Testis (tissue), 2 donors: ENCODE measurements at regions not wholly inside any gene's neighbourhood (a gene's known extent, or its start where the extent isn't known, plus 50 kb on each side); places are given as distances from the start of the nearest gene placed in this dataset.

Experiments used
- DNase-seq: peaks from one replicate; pipeline ENCODE4 v3.0.0-alpha.2; 2019
- H3K27ac ChIP-seq, 2 donors: fragments of 200-600 bp; sonication (generic); one replicate each; pipeline ENCODE4 v1.5.1; 2019
- H3K27me3 ChIP-seq: fragments of 200-600 bp; sonication (generic); one replicate; pipeline ENCODE4 v1.5.1; 2019
- H3K36me3 ChIP-seq: fragments of 200-600 bp; sonication (generic); one replicate; pipeline ENCODE4 v1.5.1; 2017; ENCODE audit warnings: low read depth; ENCODE audit errors: missing control alignments
- H3K4me1 ChIP-seq: fragments of 200-600 bp; sonication (generic); one replicate; pipeline ENCODE4 v1.5.1; 2019
- H3K4me3 ChIP-seq, 2 donors: fragments of 200-600 bp; sonication (generic); one replicate each; pipeline ENCODE4 v1.5.1; 2017 to 2019
- H3K9me3 ChIP-seq: fragments of 200-600 bp; sonication (generic); one replicate; pipeline ENCODE4 v1.5.1; 2017
- CTCF ChIP-seq, 3 experiments: fragments of 450-650 bp in 2 of 3; fragments of 200-600 bp in 1 of 3; sonication (generic) in 1 of 3; IDR thresholded peaks; one replicate each; pipeline ENCODE4 v1.5.1; 2016 to 2019; ENCODE audit warnings: antibody characterized with exemption in 3 of 3, mild to moderate bottlenecking in 2 of 3, moderate library complexity in 1 of 3
- POLR2A ChIP-seq: fragments of 450-650 bp; IDR thresholded peaks from one replicate; pipeline ENCODE4 v1.6.1; 2017; ENCODE audit warnings: antibody characterized with exemption, mild to moderate bottlenecking, moderate library complexity
- WGBS, 2 donors: methylation state at CpG; one replicate each; pipeline ENCODE4 v1.1.5; 2018; 5-methylcytosine and 5-hydroxymethylcytosine counted together
- intact Hi-C: fragments of 100-400 bp; cut with DNase I; formaldehyde crosslinking; loops from one replicate; pipeline ENCODE4 v1.15.1; 2023; ENCODE audit warnings: low total_unique reads

- no peak for DNase-seq
- no peak for TF ChIP-seq CTCF (IDR thresholded peaks at IDR 0.05)
- no peak for TF ChIP-seq POLR2A
- no peak overlapping the region for H3K27ac ChIP-seq
- no peak overlapping the region for H3K4me3 ChIP-seq
- H3K9me3 ChIP-seq = no peaks in the 10 kb centered on the region
- H3K4me1 ChIP-seq = no peaks in the 10 kb centered on the region
- WGBS, 2 donors = 67 to 78% methylated on average over 3 of the region's 3 CpGs
- H3K36me3 ChIP-seq = no peaks in the 10 kb centered on the region
- no peaks in the 10 kb centered on the region for H3K27me3 ChIP-seq
- intact Hi-C loops = no loop called here
These were observed 392.3 kb downstream of the CETN3 start for GRCh38 chr5:90017239-90017638.

GRCh38 chr5:90015584-90016018 lies 394.0 kb downstream of the CETN3 start:
- intact Hi-C loops = no loop called here
- H3K9me3 ChIP-seq = no peaks in the 10 kb centered on the region
- H3K36me3 ChIP-seq = no peaks in the 10 kb centered on the region
- no peaks in the 10 kb centered on the region for H3K27me3 ChIP-seq
- no peak overlapping the region for H3K27ac ChIP-seq
- no peak for TF ChIP-seq POLR2A
- TF ChIP-seq CTCF (IDR thresholded peaks at IDR 0.05) = no peak
- H3K4me1 ChIP-seq = no peaks in the 10 kb centered on the region
- 41 to 77% methylated on average over 3 of the region's 3 CpGs for WGBS, 2 donors
- DNase-seq = no peak
- no peak overlapping the region for H3K4me3 ChIP-seq

GRCh38 chr5:90014420-90014819 lies 395.1 kb downstream of the CETN3 start:
- no peak overlapping the region for H3K4me3 ChIP-seq
- H3K27me3 ChIP-seq = no peaks in the 10 kb centered on the region
- H3K4me1 ChIP-seq = no peaks in the 10 kb centered on the region
- DNase-seq = no peak
- no peak for TF ChIP-seq POLR2A
- TF ChIP-seq CTCF (IDR thresholded peaks at IDR 0.05) = no peak
- H3K36me3 ChIP-seq = no peaks in the 10 kb centered on the region
- intact Hi-C loops = no loop called here
- no peaks in the 10 kb centered on the region for H3K9me3 ChIP-seq
- no peak overlapping the region for H3K27ac ChIP-seq

- Histone ChIP-seq H3K36me3 (no peaks in the 10 kb centered on the region), H3K9me3 (no peaks in the 10 kb centered on the region), H3K27ac (no peak overlapping the region), H3K4me1 (no peaks in the 10 kb centered on the region), H3K27me3 (no peaks in the 10 kb centered on the region), H3K4me3 (no peak overlapping the region)
- peak; percentile 17 for DNase-seq
- WGBS, 2 donors = 89 to 91% methylated on average over 2 of the region's 2 CpGs
- intact Hi-C loops = no loop called here
- TF ChIP-seq CTCF (IDR thresholded peaks at IDR 0.05) (no peak), POLR2A (no peak)
These were observed 409.2 kb downstream of the CETN3 start for GRCh38 chr5:90000351-90000750.

- no peak for DNase-seq
- intact Hi-C loops = loop anchor here (10.0 kb wide), 1 partner anchor 46 kb away; no protein-coding TSS in a partner anchor
- H3K27ac ChIP-seq = no peak overlapping the region
- H3K4me1 ChIP-seq = no peaks in the 10 kb centered on the region
- H3K9me3 ChIP-seq = no peaks in the 10 kb centered on the region
- H3K36me3 ChIP-seq = no peaks in the 10 kb centered on the region
- no peak overlapping the region for H3K4me3 ChIP-seq
- H3K27me3 ChIP-seq = no peaks in the 10 kb centered on the region
- TF ChIP-seq CTCF (IDR thresholded peaks at IDR 0.05) = no peak
- 42 to 48% methylated on average over 3 of the region's 3 CpGs for WGBS, 2 donors
These were observed 410.8 kb downstream of the CETN3 start for GRCh38 chr5:89998519-89999305.
